H9 (cell line): ENCODE measurements at regions not wholly inside any gene's neighbourhood (a gene's known extent, or its start where the extent isn't known, plus 50 kb on each side); places are given as distances from the start of the nearest gene placed in this dataset.

Source experiments
- DNase-seq: peaks from one replicate; pipeline ENCODE4 v3.0.0-alpha.2; 2017
- H2AFZ ChIP-seq: one replicate; pipeline ENCODE4 v1.6.1; 2013; ENCODE audit warnings: mild to moderate bottlenecking, low read length, control low read depth, moderate library complexity
- H2AK5ac ChIP-seq: 2 replicates; pipeline ENCODE4 v1.6.1; 2013; ENCODE audit warnings: low read length, control low read depth, mixed read lengths; ENCODE audit not compliant: insufficient read length
- H2BK120ac ChIP-seq: one replicate; pipeline ENCODE4 v1.6.1; 2013; ENCODE audit warnings: low read depth, mild to moderate bottlenecking, low read length, control low read depth, inconsistent platforms; ENCODE audit not compliant: poor library complexity, severe bottlenecking
- H2BK12ac ChIP-seq: 2 replicates; pipeline ENCODE4 v1.6.1; 2013; ENCODE audit warnings: low read length, control low read depth, mixed read lengths, low read depth; ENCODE audit not compliant: insufficient read length
- H2BK15ac ChIP-seq: 2 replicates; pipeline ENCODE4 v1.6.1; 2013; ENCODE audit warnings: low read depth, low read length, control low read depth
- H2BK20ac ChIP-seq: one replicate; pipeline ENCODE4 v1.6.1; 2013; ENCODE audit warnings: low read depth, mild to moderate bottlenecking, low read length, control low read depth, inconsistent platforms; ENCODE audit not compliant: poor library complexity, severe bottlenecking
- H2BK5ac ChIP-seq: 2 replicates; pipeline ENCODE4 v1.6.1; 2013; ENCODE audit warnings: low read length, control low read depth, mixed read lengths; ENCODE audit not compliant: insufficient read length
- H3K14ac ChIP-seq: 2 replicates; pipeline ENCODE4 v1.6.1; 2013; ENCODE audit warnings: low read length, control low read depth; ENCODE audit not compliant: insufficient read depth
- H3K18ac ChIP-seq: 2 replicates; pipeline ENCODE4 v1.6.1; 2013; ENCODE audit warnings: low read depth, mild to moderate bottlenecking, mixed read lengths, low read length, control low read depth; ENCODE audit not compliant: insufficient read length
- H3K23ac ChIP-seq: 2 replicates; pipeline ENCODE4 v1.6.1; 2013; ENCODE audit warnings: low read length, control low read depth, mixed read lengths, low read depth; ENCODE audit not compliant: insufficient read length
- H3K23me2 ChIP-seq: 2 replicates; pipeline ENCODE4 v1.6.1; 2013; ENCODE audit warnings: low read depth, mild to moderate bottlenecking, mixed read lengths, low read length, control low read depth; ENCODE audit not compliant: insufficient read length, poor library complexity, severe bottlenecking
- H3K27ac ChIP-seq: 2 replicates; pipeline ENCODE4 v1.5.1; 2013; ENCODE audit warnings: low read length, control low read depth, mixed read lengths, low read depth; ENCODE audit not compliant: insufficient read length
- H3K27me3 ChIP-seq: 2 replicates; pipeline ENCODE4 v1.6.1; 2013; ENCODE audit warnings: low read length, control low read depth, inconsistent platforms; ENCODE audit not compliant: insufficient read depth
- H3K4ac ChIP-seq: 2 replicates; pipeline ENCODE4 v1.6.1; 2013; ENCODE audit warnings: low read depth, mild to moderate bottlenecking, control low read depth, inconsistent platforms, low read length, moderate library complexity
- H3K4me1 ChIP-seq: 2 replicates; pipeline ENCODE4 v1.6.1; 2013; ENCODE audit warnings: low read length, control low read depth, inconsistent platforms; ENCODE audit not compliant: insufficient read depth
- H3K4me2 ChIP-seq: 2 replicates; pipeline ENCODE4 v1.6.1; 2013; ENCODE audit warnings: low read length, control low read depth, mixed read lengths; ENCODE audit not compliant: insufficient read length, insufficient read depth
- H3K56ac ChIP-seq: 2 replicates; pipeline ENCODE4 v1.6.1; 2013; ENCODE audit warnings: low read depth, mild to moderate bottlenecking, mixed read lengths, low read length, control low read depth; ENCODE audit not compliant: insufficient read length
- H3K79me1 ChIP-seq: 2 replicates; pipeline ENCODE4 v1.6.1; 2013; ENCODE audit warnings: low read depth, mild to moderate bottlenecking, moderate library complexity, low read length, control low read depth, inconsistent platforms; ENCODE audit not compliant: insufficient read depth, poor library complexity, severe bottlenecking
- H3K79me2 ChIP-seq: 2 replicates; pipeline ENCODE4 v1.6.1; 2013; ENCODE audit warnings: low read length, control low read depth, inconsistent platforms; ENCODE audit not compliant: insufficient read depth
- H3K9ac ChIP-seq: 2 replicates; pipeline ENCODE4 v1.6.1; 2013; ENCODE audit warnings: low read length, control low read depth, mixed read lengths; ENCODE audit not compliant: insufficient read length; ENCODE audit errors: extremely low read depth
- H3K9me3 ChIP-seq: one replicate; pipeline ENCODE4 v1.6.1; 2013; ENCODE audit warnings: low read depth, low read length, inconsistent platforms; ENCODE audit not compliant: control insufficient read depth
- H3T11ph ChIP-seq: one replicate; pipeline ENCODE4 v1.6.1; 2013; ENCODE audit warnings: mild to moderate bottlenecking, low read length, control low read depth, inconsistent platforms
- H4K20me1 ChIP-seq: one replicate; pipeline ENCODE4 v1.6.1; 2013; ENCODE audit not compliant: control insufficient read depth, insufficient read length, insufficient read depth
- H4K5ac ChIP-seq: 2 replicates; pipeline ENCODE4 v1.6.1; 2013; ENCODE audit warnings: low read depth, mild to moderate bottlenecking, mixed read lengths, low read length, control low read depth; ENCODE audit not compliant: insufficient read length
- H4K8ac ChIP-seq: replicated peaks from 2 replicates; pipeline ENCODE4 v1.6.1; 2013; ENCODE audit warnings: low read length, control low read depth, mixed read lengths, low read depth; ENCODE audit not compliant: insufficient read length
- H4K91ac ChIP-seq: 2 replicates; pipeline ENCODE4 v1.6.1; 2013; ENCODE audit warnings: low read depth, mild to moderate bottlenecking, moderate library complexity, mixed read lengths, low read length, control low read depth; ENCODE audit not compliant: insufficient read length
- H3K27ac Mint-ChIP-seq, 3 experiments: 2 replicates in 2 of 3; 3 replicates in 1 of 3; pipeline ENCODE4 v1.8.0; 2020 to 2021; ENCODE audit warnings: mixed read lengths in 3 of 3, mild to moderate bottlenecking in 1 of 3, moderate library complexity in 1 of 3
- H3K27me3 Mint-ChIP-seq: 2 replicates; pipeline ENCODE4 v1.8.0; 2021; ENCODE audit warnings: low read depth, mild to moderate bottlenecking, moderate library complexity, mixed read lengths
- H3K36me3 Mint-ChIP-seq, 3 experiments: 2 replicates in 2 of 3; 3 replicates in 1 of 3; pipeline ENCODE4 v1.8.0; 2020 to 2021; ENCODE audit warnings: low read depth in 3 of 3, mixed read lengths in 3 of 3; ENCODE audit not compliant: insufficient read depth in 1 of 3
- H3K4me1 Mint-ChIP-seq, 2 experiments: 2 replicates each; pipeline ENCODE4 v1.8.0; 2020; ENCODE audit warnings: mixed read lengths in 2 of 2
- H3K4me3 Mint-ChIP-seq, 2 experiments: 2 replicates in 1 of 2; 3 replicates in 1 of 2; pipeline ENCODE4 v1.8.0; 2020 to 2021; ENCODE audit warnings: mild to moderate bottlenecking in 2 of 2, mixed read lengths in 2 of 2, moderate library complexity in 1 of 2
- H3K9me3 Mint-ChIP-seq, 2 experiments: 2 replicates in 1 of 2; 3 replicates in 1 of 2; pipeline ENCODE4 v1.8.0; 2020; ENCODE audit warnings: mild to moderate bottlenecking in 2 of 2, mixed read lengths in 2 of 2, moderate library complexity in 1 of 2
- CTCF ChIP-seq: fragments of 200-600 bp; sonication (generic); conservative IDR thresholded peaks from 3 replicates; pipeline ENCODE4 v1.8.0; 2021; ENCODE audit warnings: antibody characterized with exemption, mild to moderate bottlenecking
- WGBS: extraction: QIAGEN DNeasy Blood & Tissue Kit; methylation state at CpG from one replicate; pipeline ENCODE4 v1.1.7; 2013; ENCODE audit warnings: missing lambda C conversion rate, low lambda C conversion rate, mixed read lengths; ENCODE audit not compliant: insufficient read length; ENCODE audit errors: extremely low coverage; 5-methylcytosine and 5-hydroxymethylcytosine counted together

DNA sequence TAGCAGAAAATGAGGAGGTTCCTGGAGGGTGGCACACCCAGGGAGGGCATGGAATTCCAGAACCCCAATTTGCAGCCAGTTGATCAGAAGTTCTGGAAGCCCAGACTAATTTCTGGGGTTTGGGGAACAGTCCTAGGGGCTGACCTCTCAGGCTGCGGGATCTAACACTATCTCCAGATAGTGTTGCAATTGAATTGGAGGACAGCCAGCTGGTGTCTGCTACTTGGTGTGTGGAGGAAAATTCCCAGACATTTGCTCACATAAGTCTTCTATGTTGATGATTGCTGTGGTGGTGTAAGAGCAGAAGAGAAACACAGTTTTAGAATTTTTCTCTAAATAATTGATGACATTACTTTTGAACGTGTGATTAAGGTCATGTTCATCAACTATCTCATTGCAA lies 154.3 kb upstream of the RNPC3 start:
- no peak overlapping the region for H2BK5ac ChIP-seq
- no peak for DNase-seq
- no peak for TF ChIP-seq CTCF

More for the DNA sequence above, 154.3 kb upstream of the RNPC3 start:
- Histone ChIP-seq H4K91ac (no peak overlapping the region), H3K18ac (no peak overlapping the region), H3K27me3 (no peaks in the 10 kb centered on the region), H3K14ac (no peak overlapping the region), H3K4me1 (no peaks in the 10 kb centered on the region), H2BK15ac (no peak overlapping the region), H3K23ac (no peak overlapping the region), H2BK12ac (no peak overlapping the region), H3K9ac (no peak overlapping the region), H3K79me2 (no peaks in the 10 kb centered on the region), H3T11ph (no peak overlapping the region), H3K4ac (no peak overlapping the region), H3K79me1 (no peaks in the 10 kb centered on the region), H2AFZ (no peak overlapping the region), H4K8ac (no peak overlapping the region), H3K4me2 (no peak overlapping the region), H4K5ac (no peak overlapping the region), H2AK5ac (no peak overlapping the region), H3K27ac (no peak overlapping the region), H2BK120ac (no peak overlapping the region), H4K20me1 (no peaks in the 10 kb centered on the region), H2BK20ac (no peak overlapping the region), H3K23me2 (no peaks in the 10 kb centered on the region), H3K56ac (no peak overlapping the region), H3K9me3 (no peaks in the 10 kb centered on the region)
- WGBS = no CpG with 5 or more reads among the region's 2 CpGs
- H3K9me3 Mint-ChIP-seq = peaks cover 0 to 2% of the 10 kb centered on the region in 2 experiments; a peak in 1 of 5 replicates
- no peaks in the 10 kb centered on the region for H3K36me3 Mint-ChIP-seq
- H3K4me3 Mint-ChIP-seq = no peak overlapping the region
- H3K27me3 Mint-ChIP-seq = no peaks in the 10 kb centered on the region
- H3K4me1 Mint-ChIP-seq = no peaks in the 10 kb centered on the region
- no peak overlapping the region for H3K27ac Mint-ChIP-seq
